HL-60 (cell line): ENCODE measurements at regions not wholly inside any gene's neighbourhood (a gene's known extent, or its start where the extent isn't known, plus 50 kb on each side); places are given as distances from the start of the nearest gene placed in this dataset.

Source experiments
- CTCF ChIP-seq: IDR thresholded peaks from one replicate; pipeline ENCODE4 v1.5.1; 2011; ENCODE audit warnings: low read length, control low read depth, inconsistent platforms; ENCODE audit not compliant: insufficient read depth
- GABPA ChIP-seq: IDR thresholded peaks from 2 replicates; pipeline ENCODE4 v1.6.1; 2012; ENCODE audit warnings: low read depth
- POLR2AphosphoS5 ChIP-seq: IDR thresholded peaks from 2 replicates; pipeline ENCODE4 v1.6.1; 2012; ENCODE audit warnings: low read depth
- REST ChIP-seq: IDR thresholded peaks from 2 replicates; pipeline ENCODE4 v1.6.1; 2012; ENCODE audit warnings: low read depth; ENCODE audit not compliant: insufficient replicate concordance
- SPI1 ChIP-seq: IDR thresholded peaks from 2 replicates; pipeline ENCODE4 v1.6.1; 2012; ENCODE audit warnings: low read depth, mild to moderate bottlenecking, borderline replicate concordance

GRCh38 chr3:95177096-95177495 lies 1114.2 kb downstream of the NSUN3 start:
- TF ChIP-seq CTCF (no peak), POLR2AphosphoS5 (no peak), GABPA (no peak), SPI1 (no peak), REST (no peak)
